Fibroblast of lung (primary cell): ENCODE measurements at regions not wholly inside any gene's neighbourhood (a gene's known extent, or its start where the extent isn't known, plus 50 kb on each side); places are given as distances from the start of the nearest gene placed in this dataset.

ENCODE experiments used
- CTCF ChIP-seq, 2 donors: IDR thresholded peaks in 1 of 2; conservative IDR thresholded peaks in 1 of 2; 1 replicate in 1 of 2; 2 replicates in 1 of 2; pipeline ENCODE4 v1.5.1; 2011 to 2012; ENCODE audit warnings: low read length in 2 of 2, control low read depth in 1 of 2, inconsistent platforms in 1 of 2, low read depth in 1 of 2, mild to moderate bottlenecking in 1 of 2
- EZH2 ChIP-seq: IDR thresholded peaks from 2 replicates; pipeline ENCODE4 v1.5.1; 2012; ENCODE audit warnings: low read length, control low read depth, mild to moderate bottlenecking; ENCODE audit errors: missing control alignments

GRCh38 chr6:113642001-113642713, 215.0 kb upstream of the MARCKS start:
- TF ChIP-seq CTCF (conservative IDR thresholded peaks at IDR 0.05 in 1 of 2, IDR thresholded peaks at IDR 0.05 in 1 of 2; ENCODE audit: low read depth in 1 of 2, low read length in 2 of 2) (no peak), EZH2 (no peak)
